Mucosa of rectum (tissue), 2 donors: ENCODE measurements at regions not wholly inside any gene's neighbourhood (a gene's known extent, or its start where the extent isn't known, plus 50 kb on each side); places are given as distances from the start of the nearest gene placed in this dataset.

Experiments used
- H3K27ac ChIP-seq, 2 donors: one replicate each; pipeline ENCODE4 v1.7.0; 2013; ENCODE audit warnings: inconsistent platforms in 2 of 2, low read depth in 2 of 2, low read length in 2 of 2
- H3K27me3 ChIP-seq, 2 donors: one replicate each; pipeline ENCODE4 v1.7.0; 2013; ENCODE audit warnings: low read length in 2 of 2; ENCODE audit not compliant: control insufficient read depth in 2 of 2, insufficient read depth in 2 of 2
- H3K36me3 ChIP-seq, 2 donors: one replicate each; pipeline ENCODE4 v1.7.0; 2013; ENCODE audit warnings: low read length in 2 of 2; ENCODE audit not compliant: control insufficient read depth in 2 of 2, insufficient read depth in 2 of 2
- H3K4me1 ChIP-seq, 2 donors: one replicate each; pipeline ENCODE4 v1.7.0; 2013; ENCODE audit warnings: low read length in 2 of 2, mild to moderate bottlenecking in 1 of 2; ENCODE audit not compliant: control insufficient read depth in 2 of 2, insufficient read depth in 2 of 2
- H3K4me3 ChIP-seq, 2 donors: one replicate each; pipeline ENCODE4 v1.7.0; 2013; ENCODE audit warnings: low read length in 2 of 2
- H3K9ac ChIP-seq, 2 donors: one replicate each; pipeline ENCODE4 v1.7.0; 2013; ENCODE audit warnings: low read length in 2 of 2, low read depth in 1 of 2, mild to moderate bottlenecking in 1 of 2
- H3K9me3 ChIP-seq, 2 donors: one replicate each; pipeline ENCODE4 v1.7.0; 2013; ENCODE audit warnings: low read length in 2 of 2; ENCODE audit not compliant: control insufficient read depth in 2 of 2
- donor health status: healthy.
- donor health status: Normal muscosa, but diverticular disease.

DNA sequence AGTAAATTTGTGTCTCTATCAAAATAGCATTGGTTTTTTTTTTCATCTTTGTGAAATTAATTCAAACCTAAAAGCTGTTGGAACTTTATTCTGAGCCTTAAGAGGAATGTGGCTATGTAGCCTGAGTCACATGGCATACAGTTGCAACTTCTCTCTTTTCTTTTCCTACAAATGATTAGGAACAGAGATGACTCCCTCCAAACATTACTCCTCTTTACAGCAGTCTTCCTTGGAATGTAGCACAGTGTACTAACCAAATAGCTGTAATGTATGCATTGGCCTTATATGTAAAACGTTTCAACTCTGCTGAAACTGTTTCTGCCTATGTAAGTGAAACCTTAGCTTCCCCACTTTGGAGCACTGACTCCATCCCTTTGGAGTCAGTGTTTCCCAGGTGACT, 100.9 kb upstream of the MAP1B start:
- Histone ChIP-seq H3K4me3 (no peak overlapping the region), H3K4me1 (no peaks in the 10 kb centered on the region), H3K9me3 (no peaks in the 10 kb centered on the region), H3K9ac (no peak overlapping the region), H3K27ac (no peak overlapping the region), H3K36me3 (no peaks in the 10 kb centered on the region), H3K27me3 (no peaks in the 10 kb centered on the region)

DNA sequence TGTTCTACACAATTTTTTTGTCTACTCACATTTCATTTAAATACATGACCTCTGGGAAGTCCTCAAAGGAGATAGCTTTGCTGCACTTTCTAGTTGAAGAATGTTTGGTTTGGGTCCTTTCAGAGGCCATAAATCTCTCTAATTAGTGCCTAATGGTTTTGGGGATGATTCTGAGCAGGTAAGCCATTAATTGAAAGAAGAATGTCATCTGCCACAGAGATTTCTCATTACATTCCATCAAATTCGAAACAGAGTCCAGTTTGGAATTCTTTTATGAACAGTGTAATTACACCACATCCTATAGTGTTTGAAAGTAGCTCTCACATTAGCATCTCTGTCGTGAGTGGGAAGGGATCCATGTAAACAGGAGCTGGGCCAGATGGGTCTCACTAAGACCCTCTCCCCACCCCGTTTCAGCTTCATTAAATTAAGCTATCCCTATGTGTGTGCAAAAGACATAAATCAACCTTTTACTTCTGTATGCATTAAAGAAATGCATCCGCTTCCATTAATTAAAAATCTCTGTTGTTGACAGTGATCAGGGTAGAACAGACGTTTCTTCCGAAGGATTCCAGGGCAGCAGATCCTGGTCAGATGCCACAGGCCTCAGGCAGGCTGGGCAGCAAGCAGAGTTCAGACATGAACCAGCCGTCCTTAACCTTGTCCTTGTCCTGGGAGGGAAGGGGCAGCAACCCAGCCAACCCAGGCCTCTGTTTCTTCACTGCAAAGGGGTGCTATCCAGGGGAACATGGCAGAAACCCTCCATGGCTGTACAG, 99.8 kb upstream of the MAP1B start:
- no peak overlapping the region for H3K4me3 ChIP-seq
- H3K4me1 ChIP-seq, result no peaks in the 10 kb centered on the region
- no peak overlapping the region for H3K9ac ChIP-seq
- no peaks in the 10 kb centered on the region for H3K36me3 ChIP-seq
- H3K27me3 ChIP-seq, result no peaks in the 10 kb centered on the region
- H3K9me3 ChIP-seq, result no peaks in the 10 kb centered on the region
- no peak overlapping the region for H3K27ac ChIP-seq

DNA sequence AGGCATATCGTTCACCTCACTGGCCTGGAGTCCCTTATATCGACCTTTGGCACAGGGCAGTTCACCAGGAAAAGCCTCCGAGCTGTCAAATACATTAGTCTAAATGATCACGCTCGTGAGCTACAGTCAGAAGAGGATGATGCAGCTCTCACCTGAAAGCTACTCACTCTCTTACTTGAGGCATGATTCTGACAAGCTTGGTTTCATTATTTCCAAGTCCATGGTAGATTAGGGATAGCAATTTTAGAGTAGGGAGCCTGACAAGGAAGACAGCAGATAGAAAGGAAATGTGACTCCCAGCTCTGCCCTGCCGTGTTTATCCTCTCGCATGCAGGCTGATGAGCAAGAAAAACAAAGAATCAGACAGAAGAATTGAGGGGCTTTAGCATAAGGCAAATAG, 98.0 kb upstream of the MAP1B start:
- Histone ChIP-seq H3K9ac (no peak overlapping the region), H3K4me3 (no peak overlapping the region), H3K27me3 (peaks cover 0 to 3% of the 10 kb centered on the region in 2 donors), H3K36me3 (no peaks in the 10 kb centered on the region), H3K9me3 (no peaks in the 10 kb centered on the region), H3K4me1 (no peaks in the 10 kb centered on the region), H3K27ac (no peak overlapping the region)

DNA sequence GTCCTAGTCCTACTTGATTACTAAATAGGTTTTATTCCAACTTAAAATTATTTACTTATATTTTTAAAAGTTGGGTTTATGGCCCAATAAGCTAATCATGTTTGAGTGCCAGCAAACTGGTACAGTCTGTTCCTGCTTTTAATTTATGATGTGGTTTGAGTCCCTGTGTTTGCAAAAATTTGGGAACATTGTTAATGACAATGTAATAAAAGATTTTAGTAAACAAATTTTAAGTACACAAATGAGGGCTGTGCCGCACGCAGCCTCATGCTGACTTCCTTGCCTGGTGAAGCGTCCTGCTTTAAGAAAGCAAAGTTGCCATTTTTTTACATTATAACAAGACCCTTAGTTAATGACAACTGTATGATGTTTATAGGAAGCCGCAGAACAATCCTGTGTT, 96.8 kb upstream of the MAP1B start:
- Histone ChIP-seq H3K4me3 (no peak overlapping the region), H3K9me3 (no peaks in the 10 kb centered on the region), H3K9ac (no peak overlapping the region), H3K27me3 (peaks cover 0 to 3% of the 10 kb centered on the region in 2 donors), H3K27ac (no peak overlapping the region), H3K36me3 (no peaks in the 10 kb centered on the region), H3K4me1 (no peaks in the 10 kb centered on the region)

DNA sequence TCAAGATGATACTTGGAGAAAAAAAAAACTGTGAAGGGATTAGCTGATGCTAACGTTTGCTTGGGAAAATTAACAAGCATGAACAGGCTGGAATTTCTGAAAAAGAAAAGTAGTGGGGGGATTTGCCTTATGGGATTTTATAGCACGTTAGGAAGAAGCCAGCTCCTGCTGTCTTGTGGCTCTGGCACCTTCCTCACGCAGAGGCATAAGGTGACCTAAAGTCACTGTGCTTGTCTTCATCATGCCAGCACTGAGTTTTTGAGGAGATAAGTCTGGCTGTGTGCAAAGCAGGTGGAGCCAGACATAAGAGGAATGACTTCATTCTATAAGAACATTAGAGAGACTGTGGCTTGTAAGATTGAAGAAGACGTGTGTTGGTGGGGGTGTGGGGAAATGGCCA, 94.4 kb upstream of the MAP1B start:
- H3K27me3 ChIP-seq, result peaks cover 0 to 3% of the 10 kb centered on the region in 2 donors
- no peak overlapping the region for H3K9ac ChIP-seq
- H3K4me1 ChIP-seq, result no peaks in the 10 kb centered on the region
- no peaks in the 10 kb centered on the region for H3K9me3 ChIP-seq
- H3K36me3 ChIP-seq, result no peaks in the 10 kb centered on the region
- H3K27ac ChIP-seq, result no peak overlapping the region
- H3K4me3 ChIP-seq, result no peak overlapping the region

DNA sequence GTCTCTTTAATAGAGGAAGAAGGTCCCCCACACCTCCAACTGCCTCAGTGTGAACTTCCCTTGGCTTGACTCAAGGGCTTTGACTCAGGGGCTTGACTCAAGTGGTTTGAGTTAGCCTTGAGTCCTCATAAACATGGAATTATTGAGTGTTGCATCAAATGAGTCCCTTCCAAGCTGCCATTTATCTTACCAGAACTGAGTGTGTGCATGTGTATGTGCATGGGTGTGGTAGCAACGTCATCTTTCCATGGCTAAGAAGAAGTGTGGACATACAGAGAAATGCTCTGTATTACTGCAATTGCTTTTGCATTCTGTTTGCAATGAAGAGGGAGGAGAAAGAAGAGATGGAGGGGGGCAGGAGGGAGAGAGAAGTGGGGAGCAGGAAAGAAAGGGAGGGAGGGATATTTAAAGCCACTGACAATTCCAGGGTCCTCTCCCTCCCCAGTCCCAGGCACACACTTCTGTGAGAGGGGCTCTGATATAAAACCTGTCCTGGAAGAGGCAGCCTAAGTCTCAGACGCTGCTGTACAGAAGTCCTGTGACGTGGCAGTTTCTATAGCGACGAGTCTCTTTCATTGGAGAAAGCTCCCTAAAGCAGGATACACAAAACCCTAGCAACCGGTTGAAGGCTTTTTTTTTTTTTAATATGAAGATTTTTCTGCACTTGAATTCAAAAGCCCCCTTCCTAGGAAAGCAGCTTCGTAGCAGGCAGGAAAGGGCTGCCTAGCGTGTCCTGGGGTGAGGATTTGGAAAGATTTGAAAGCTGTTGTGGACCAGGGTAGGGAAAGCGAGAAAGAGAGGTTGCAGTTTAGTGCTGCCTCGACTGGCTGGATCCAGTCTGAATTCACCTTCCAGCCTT, 93.3 kb upstream of the MAP1B start:
- no peaks in the 10 kb centered on the region for H3K9me3 ChIP-seq
- H3K4me3 ChIP-seq, result no peak overlapping the region
- peaks cover 0 to 3% of the 10 kb centered on the region in 2 donors for H3K27me3 ChIP-seq
- no peaks in the 10 kb centered on the region for H3K4me1 ChIP-seq
- no peak overlapping the region for H3K27ac ChIP-seq
- H3K9ac ChIP-seq, result no peak overlapping the region
- H3K36me3 ChIP-seq, result no peaks in the 10 kb centered on the region

DNA sequence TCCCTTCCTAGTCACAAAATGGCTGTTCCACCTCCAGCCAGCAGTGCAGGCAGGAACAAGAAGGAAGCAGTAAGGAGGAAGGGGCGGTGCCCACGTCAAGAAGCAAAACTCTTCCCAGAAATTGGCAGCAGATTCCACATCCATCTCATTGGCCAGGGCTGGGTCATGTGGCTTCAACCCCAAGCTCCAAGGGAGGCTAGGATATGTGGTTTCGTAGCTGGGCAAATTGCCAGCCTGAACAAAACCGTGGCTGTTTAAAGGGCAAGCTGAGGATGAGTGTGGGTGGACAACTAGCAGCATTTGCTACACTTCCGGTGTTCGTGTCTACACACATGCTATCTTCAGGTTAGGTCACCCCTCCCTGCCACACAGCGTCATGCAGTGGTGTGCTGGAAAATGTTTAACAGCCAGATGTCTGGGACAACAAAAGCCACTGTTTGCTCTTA, 92.1 kb upstream of the MAP1B start:
- no peak overlapping the region for H3K9ac ChIP-seq
- no peak overlapping the region for H3K27ac ChIP-seq
- H3K36me3 ChIP-seq, result no peaks in the 10 kb centered on the region
- no peaks in the 10 kb centered on the region for H3K9me3 ChIP-seq
- no peaks in the 10 kb centered on the region for H3K4me1 ChIP-seq
- H3K4me3 ChIP-seq, result no peak overlapping the region
- H3K27me3 ChIP-seq, result peaks cover 0 to 3% of the 10 kb centered on the region in 2 donors

DNA sequence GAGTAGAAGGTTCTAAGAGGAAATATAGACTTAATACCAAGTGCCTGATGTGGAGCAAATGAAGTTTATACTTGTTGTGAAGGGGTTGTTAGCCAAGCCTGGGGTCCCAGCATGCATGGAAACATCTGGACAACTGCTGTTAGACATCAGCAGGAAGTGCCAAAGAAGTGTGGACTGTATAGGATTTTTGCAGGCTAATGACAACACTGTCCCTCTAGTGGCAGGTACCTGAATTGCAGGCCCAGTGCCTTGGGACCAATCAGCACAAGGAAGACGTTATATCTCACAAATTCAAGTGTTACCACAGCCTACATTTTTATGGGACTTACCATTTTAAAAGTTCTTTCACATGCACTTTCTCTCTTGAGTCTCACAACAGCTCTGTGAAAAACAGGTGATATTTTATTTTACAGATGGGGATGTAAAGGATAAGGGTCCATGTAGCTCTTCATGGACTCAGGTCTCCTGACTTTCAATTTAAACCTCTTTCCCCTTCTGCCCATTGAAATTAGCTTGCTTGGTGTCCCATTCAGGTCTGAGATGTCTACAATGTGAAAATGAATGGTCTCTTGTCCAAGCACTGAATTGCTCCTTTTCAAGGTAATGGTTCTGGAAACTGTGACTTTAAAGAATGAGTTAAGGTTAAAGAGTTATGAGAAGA, 89.0 kb upstream of the MAP1B start:
- no peaks in the 10 kb centered on the region for H3K4me1 ChIP-seq
- no peak overlapping the region for H3K4me3 ChIP-seq
- no peaks in the 10 kb centered on the region for H3K9me3 ChIP-seq
- H3K9ac ChIP-seq, result no peak overlapping the region
- no peaks in the 10 kb centered on the region for H3K36me3 ChIP-seq
- H3K27me3 ChIP-seq, result peaks cover 3% of the 10 kb centered on the region in 2 donors
- H3K27ac ChIP-seq, result no peak overlapping the region

DNA sequence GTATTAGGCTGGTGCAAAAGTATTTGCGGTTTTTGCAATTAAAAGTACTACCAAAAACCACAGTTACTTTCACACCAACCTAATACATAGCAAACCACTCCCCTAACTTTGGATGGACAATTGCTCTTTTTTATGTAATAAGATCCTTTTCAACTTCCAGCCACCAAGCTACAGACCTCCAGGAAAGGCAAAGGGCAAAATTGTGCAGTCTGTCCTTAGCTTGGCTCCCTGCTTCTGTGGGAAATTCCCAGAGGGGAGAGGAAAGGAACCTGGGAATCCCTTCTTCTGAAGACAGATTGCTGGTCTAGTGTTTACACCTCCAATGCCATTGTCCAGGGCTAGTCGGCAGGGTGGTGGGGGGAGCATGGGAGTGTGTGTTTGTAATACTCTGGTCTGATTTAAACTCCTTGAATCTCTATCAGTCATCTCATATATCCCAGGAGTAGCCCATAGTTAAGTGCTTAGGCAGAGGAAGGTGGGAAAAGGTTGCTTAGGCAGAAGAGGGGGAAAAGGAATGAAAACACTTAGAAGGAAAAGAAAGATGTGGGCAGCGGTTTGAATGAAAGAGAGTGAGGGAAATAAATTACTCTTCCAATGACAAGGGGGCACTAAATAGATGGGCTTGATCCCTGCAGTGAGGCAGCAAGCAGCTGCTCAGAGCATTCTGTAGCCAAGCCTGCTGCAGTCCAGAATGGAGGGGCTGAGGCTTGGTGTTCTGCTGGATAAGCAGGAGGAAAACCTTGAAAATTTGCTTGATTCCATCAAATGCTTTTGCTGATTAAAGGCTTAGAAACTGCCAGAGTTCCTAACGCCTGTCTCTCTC, 86.9 kb upstream of the MAP1B start:
- H3K36me3 ChIP-seq, result no peaks in the 10 kb centered on the region
- H3K4me1 ChIP-seq, result no peaks in the 10 kb centered on the region
- H3K9ac ChIP-seq, result no peak overlapping the region
- H3K27ac ChIP-seq, result no peak overlapping the region
- no peak overlapping the region for H3K4me3 ChIP-seq
- peaks cover 0 to 2% of the 10 kb centered on the region in 2 donors for H3K9me3 ChIP-seq
- H3K27me3 ChIP-seq, result peaks cover 0 to 3% of the 10 kb centered on the region in 2 donors
